LNCaP clone FGC (cell line): ENCODE measurements at regions not wholly inside any gene's neighbourhood (a gene's known extent, or its start where the extent isn't known, plus 50 kb on each side); places are given as distances from the start of the nearest gene placed in this dataset.

ENCODE experiments used
- DNase-seq: peaks from one replicate; pipeline ENCODE4 v3.0.0-alpha.2; 2011; ENCODE audit warnings: low read depth
- H3K4me3 ChIP-seq: 2 replicates; pipeline ENCODE4 v1.5.1; 2011; ENCODE audit warnings: mild to moderate bottlenecking, low read depth, low read length, control low read depth
- TF ChIP-seq, protein P1 (sequence below): IDR thresholded peaks from 2 replicates; pipeline ENCODE4 v1.5.1; 2012; ENCODE audit warnings: mild to moderate bottlenecking; ENCODE audit not compliant: control insufficient read depth, insufficient read depth; ENCODE audit errors: extremely low read depth

DNA sequence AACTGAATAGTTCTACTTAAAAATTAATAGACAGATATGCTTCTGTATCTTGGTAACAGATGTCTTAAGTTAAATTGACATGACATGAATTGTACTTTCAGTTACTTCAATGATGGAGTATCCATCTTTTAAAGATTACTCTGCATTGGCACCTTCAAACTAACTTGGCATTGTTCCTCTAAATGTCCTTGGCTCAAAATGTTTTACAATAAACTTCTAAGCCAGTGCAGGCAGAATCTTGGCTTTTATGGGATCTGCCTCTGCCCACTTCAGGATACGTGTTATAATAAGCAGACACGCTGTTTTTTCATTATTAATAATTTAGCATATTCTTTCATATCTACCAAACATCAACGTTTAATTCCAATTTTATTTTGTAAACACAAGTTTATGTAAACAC, 873.4 kb upstream of the ADAMTS5 start:
- H3K4me3 ChIP-seq = no peak overlapping the region
- TF ChIP-seq, protein P1, sequence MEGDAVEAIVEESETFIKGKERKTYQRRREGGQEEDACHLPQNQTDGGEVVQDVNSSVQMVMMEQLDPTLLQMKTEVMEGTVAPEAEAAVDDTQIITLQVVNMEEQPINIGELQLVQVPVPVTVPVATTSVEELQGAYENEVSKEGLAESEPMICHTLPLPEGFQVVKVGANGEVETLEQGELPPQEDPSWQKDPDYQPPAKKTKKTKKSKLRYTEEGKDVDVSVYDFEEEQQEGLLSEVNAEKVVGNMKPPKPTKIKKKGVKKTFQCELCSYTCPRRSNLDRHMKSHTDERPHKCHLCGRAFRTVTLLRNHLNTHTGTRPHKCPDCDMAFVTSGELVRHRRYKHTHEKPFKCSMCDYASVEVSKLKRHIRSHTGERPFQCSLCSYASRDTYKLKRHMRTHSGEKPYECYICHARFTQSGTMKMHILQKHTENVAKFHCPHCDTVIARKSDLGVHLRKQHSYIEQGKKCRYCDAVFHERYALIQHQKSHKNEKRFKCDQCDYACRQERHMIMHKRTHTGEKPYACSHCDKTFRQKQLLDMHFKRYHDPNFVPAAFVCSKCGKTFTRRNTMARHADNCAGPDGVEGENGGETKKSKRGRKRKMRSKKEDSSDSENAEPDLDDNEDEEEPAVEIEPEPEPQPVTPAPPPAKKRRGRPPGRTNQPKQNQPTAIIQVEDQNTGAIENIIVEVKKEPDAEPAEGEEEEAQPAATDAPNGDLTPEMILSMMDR = no peak
- peak; percentile 18 for DNase-seq

- no peak overlapping the region for H3K4me3 ChIP-seq
- DNase-seq = no peak
- TF ChIP-seq, protein P1 = no peak
These were observed 872.7 kb upstream of the ADAMTS5 start for GRCh38 chr21:27839512-27840115.

- DNase-seq = no peak
- no peak overlapping the region for H3K4me3 ChIP-seq
- TF ChIP-seq, protein P1 = no peak
These were observed 871.7 kb upstream of the ADAMTS5 start for GRCh38 chr21:27838573-27838972.

GRCh38 chr21:27837936-27838335, 871.0 kb upstream of the ADAMTS5 start:
- no peak for DNase-seq
- H3K4me3 ChIP-seq = no peak overlapping the region
- TF ChIP-seq, protein P1 = no peak

DNA sequence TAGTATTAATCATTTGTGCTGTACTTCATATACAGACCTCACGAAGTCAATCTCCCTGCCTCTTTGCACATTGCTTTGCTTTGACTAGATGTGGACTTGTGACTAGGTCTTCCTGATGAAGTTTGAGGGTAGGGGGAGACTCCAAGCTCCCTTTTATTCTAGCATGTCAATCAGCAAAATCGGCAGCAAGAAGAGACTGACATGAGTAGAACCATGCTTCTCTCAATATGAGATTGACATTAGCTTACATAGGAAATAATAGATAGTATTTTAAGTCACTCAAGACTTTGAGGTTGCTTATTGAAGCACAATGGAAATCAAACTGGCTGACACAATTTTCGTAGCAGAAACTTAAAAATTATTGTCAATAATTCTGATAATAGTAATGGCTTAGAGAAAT, 866.4 kb upstream of the ADAMTS5 start:
- H3K4me3 ChIP-seq = no peak overlapping the region
- TF ChIP-seq, protein P1 = no peak
- no peak for DNase-seq

GRCh38 chr21:27831816-27832569, 865.1 kb upstream of the ADAMTS5 start:
- H3K4me3 ChIP-seq = no peak overlapping the region
- no peak for DNase-seq
- TF ChIP-seq, protein P1 = no peak
